ENCODE measurements at regions not wholly inside any gene's neighbourhood (a gene's known extent, or its start where the extent isn't known, plus 50 kb on each side); places are given as distances from the start of the nearest gene placed in this dataset.

DNA sequence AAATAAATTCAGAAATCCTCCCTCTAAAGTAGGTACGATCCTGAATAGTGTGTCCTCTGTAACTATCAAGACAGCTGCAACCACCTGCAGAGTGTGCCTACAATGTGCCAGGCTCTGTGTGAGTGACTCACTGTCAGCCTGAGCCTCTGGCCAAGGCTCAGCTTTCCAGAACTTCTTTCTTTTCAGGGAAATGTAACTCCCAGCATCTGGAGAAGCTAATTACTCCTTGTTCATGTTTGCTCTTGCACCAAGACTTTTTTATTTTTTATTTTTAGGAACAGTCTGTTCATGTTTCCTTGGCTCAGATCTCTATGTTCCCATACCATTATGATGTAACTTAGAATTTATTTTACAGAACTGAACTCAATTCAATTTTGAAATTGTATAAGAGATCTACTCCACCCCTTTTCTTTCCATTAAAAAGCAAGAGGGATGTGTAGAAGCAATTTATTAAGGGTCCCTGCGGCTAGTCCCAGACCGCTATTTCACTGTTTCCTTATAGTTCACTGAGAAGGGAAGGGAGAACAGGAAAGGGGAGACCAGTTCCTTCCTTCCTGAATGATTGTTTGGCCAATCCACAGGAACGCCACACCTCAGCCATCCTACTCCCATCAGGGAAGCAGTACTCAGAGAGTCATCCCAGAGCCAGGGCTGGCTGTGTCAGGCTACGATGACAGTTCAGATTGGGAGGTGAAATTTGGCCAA, 112.4 kb upstream of the ZNF648 start:
- Histone ChIP-seq H3K4me3 (no peak overlapping the region), H3K9me3 (replicated peaks in 1 of 3) (no peaks in the 10 kb centered on the region), H3K36me3 (replicated peaks in 1 of 2) (no peaks in the 10 kb centered on the region), H3K4me1 (replicated peaks in 1 of 2) (peaks cover 3 to 7% of the 10 kb centered on the region in 2 donors), H3K27ac (peak overlapping the region in 1 of 5 donors; percentile 36), H3K27me3 (no peaks in the 10 kb centered on the region)
- intact Hi-C loops (cut with DNase I): no loop called here
- no peak for TF ChIP-seq POLR2A (IDR thresholded peaks at IDR 0.05)
- TF ChIP-seq, protein P1, sequence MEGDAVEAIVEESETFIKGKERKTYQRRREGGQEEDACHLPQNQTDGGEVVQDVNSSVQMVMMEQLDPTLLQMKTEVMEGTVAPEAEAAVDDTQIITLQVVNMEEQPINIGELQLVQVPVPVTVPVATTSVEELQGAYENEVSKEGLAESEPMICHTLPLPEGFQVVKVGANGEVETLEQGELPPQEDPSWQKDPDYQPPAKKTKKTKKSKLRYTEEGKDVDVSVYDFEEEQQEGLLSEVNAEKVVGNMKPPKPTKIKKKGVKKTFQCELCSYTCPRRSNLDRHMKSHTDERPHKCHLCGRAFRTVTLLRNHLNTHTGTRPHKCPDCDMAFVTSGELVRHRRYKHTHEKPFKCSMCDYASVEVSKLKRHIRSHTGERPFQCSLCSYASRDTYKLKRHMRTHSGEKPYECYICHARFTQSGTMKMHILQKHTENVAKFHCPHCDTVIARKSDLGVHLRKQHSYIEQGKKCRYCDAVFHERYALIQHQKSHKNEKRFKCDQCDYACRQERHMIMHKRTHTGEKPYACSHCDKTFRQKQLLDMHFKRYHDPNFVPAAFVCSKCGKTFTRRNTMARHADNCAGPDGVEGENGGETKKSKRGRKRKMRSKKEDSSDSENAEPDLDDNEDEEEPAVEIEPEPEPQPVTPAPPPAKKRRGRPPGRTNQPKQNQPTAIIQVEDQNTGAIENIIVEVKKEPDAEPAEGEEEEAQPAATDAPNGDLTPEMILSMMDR (IDR thresholded peaks at IDR 0.05): no peak
- 65 to 70% (median 68%) methylated on average over 5 of the region's 5 CpGs for WGBS, 4 donors
- peak in 1 of 7 donors; percentile 29 for DNase-seq

DNA sequence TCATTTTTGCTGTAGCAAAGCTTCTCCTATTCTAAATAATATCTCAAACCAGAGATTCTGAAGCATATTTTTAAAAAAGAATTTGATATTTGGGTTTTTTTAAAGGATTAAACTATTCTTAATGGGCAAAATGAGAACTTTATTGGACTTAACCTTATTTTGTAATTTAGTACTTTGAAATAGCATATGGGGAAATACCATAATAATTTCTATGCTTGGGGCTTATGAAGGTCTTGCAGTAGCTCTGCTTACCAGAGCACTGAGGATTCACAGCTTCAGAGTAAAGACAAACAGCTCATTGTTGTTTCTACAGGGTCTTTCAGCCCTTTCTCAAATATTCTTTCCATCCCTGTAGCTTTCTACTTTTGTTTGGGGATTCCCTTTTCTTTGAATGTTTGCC, 111.2 kb upstream of the ZNF648 start:
- peaks cover 3 to 7% of the 10 kb centered on the region in 2 donors for H3K4me1 ChIP-seq (replicated peaks in 1 of 2)

DNA sequence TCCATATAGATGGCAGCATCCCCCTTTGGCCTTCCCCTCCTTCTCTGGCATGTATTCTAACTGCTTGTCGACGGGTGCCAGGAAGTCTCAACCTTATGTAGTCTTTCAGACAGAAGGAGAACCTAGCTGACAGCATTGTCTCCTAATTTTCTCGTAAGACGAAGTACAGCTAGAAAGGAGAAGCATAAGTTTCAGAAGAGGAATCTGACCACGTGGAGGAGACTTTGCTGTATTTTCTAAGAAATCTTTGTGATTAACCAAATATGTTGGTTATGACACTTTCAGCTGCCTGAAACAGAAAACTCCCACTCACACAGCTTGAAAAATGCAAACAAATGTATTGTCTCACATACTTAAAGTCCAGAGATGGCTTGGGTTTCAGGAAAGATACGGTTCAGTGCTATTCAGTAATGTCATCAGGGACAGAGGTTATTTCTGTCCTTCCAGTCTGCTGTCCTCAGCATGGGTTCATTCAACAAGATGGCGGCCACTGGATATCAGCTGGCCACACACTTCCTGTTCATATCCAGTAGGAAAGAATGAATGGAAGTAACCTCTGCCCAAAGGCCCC, 109.5 kb upstream of the ZNF648 start:
- peak in 4 of 7 donors; percentile 40 to 69 (median 49) for DNase-seq
- Histone ChIP-seq H3K4me3 (no peak overlapping the region), H3K9me3 (replicated peaks in 1 of 3) (no peaks in the 10 kb centered on the region), H3K36me3 (replicated peaks in 1 of 2) (no peaks in the 10 kb centered on the region), H3K27me3 (no peaks in the 10 kb centered on the region), H3K4me1 (replicated peaks in 1 of 2) (peaks cover 3 to 7% of the 10 kb centered on the region in 2 donors), H3K27ac (peak overlapping the region in 4 of 5 donors; percentile 5 to 64 (median 53))
- WGBS, 4 donors: 42 to 48% (median 47%) methylated on average over 7 of the region's 7 CpGs
- TF ChIP-seq POLR2A (IDR thresholded peaks at IDR 0.05): no peak
- TF ChIP-seq, protein P1 (IDR thresholded peaks at IDR 0.05): no peak
- intact Hi-C loops (cut with DNase I): no loop called here

More for the DNA sequence above, 111.2 kb upstream of the ZNF648 start:
- intact Hi-C loops (cut with DNase I): no loop called here
- Histone ChIP-seq H3K27ac (no peak overlapping the region), H3K4me3 (no peak overlapping the region), H3K36me3 (replicated peaks in 1 of 2) (no peaks in the 10 kb centered on the region), H3K27me3 (no peaks in the 10 kb centered on the region), H3K9me3 (replicated peaks in 1 of 3) (no peaks in the 10 kb centered on the region)
- DNase-seq: no peak
- TF ChIP-seq POLR2A (IDR thresholded peaks at IDR 0.05): no peak
- TF ChIP-seq, protein P1 (IDR thresholded peaks at IDR 0.05): no peak

DNA sequence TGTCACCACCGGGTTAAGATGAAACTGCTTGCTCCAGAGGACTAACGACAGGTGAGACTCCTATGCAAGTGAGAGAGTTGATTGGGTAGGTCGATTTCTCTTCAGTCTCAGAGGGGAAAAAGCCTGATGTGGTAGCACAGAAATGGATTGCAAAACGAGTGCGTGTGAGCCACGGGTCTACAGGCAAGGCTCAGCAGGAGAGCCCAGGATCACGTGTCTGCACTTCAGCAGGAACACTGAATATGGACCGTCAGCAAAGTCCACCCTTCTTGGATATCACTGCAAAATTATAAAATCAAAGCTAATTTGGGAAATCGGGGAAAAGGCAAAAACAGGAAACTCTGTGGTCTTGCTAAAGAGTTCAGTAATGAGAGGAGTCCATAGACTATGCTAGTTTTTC, 107.7 kb upstream of the ZNF648 start:
- peak in 6 of 7 donors; percentile 45 to 71 (median 56) for DNase-seq

More for the DNA sequence above, 107.7 kb upstream of the ZNF648 start:
- Histone ChIP-seq H3K4me3 (no peak overlapping the region), H3K36me3 (replicated peaks in 1 of 2) (no peaks in the 10 kb centered on the region), H3K27me3 (no peaks in the 10 kb centered on the region), H3K9me3 (replicated peaks in 1 of 3) (no peaks in the 10 kb centered on the region), H3K4me1 (replicated peaks in 1 of 2) (peaks cover 3 to 4% of the 10 kb centered on the region in 2 donors), H3K27ac (peak overlapping the region in 2 of 5 donors; percentile 61 to 71)
- 51 to 57% (median 55%) methylated on average over 9 of the region's 9 CpGs for WGBS, 4 donors
- TF ChIP-seq POLR2A (IDR thresholded peaks at IDR 0.05): no peak
- TF ChIP-seq, protein P1 (IDR thresholded peaks at IDR 0.05): no peak
- intact Hi-C loops (cut with DNase I): no loop called here
